GM12892 (cell line): ENCODE measurements at regions not wholly inside any gene's neighbourhood (a gene's known extent, or its start where the extent isn't known, plus 50 kb on each side); places are given as distances from the start of the nearest gene placed in this dataset.
A peak's percentile ranks its signal among the peaks of the same experiment; 100 is the strongest.

Source experiments
- DNase-seq: peaks from one replicate; pipeline ENCODE4 v3.0.0; 2011; ENCODE audit not compliant: insufficient read length
- FAIRE-seq: peaks from 2 replicates; lab custom pipeline; 2011; peaks lifted over from hg19 to GRCh38; lab: Jason Lieb, UNC
- POLR2A ChIP-seq: IDR thresholded peaks from 2 replicates; pipeline ENCODE4 v1.6.1; 2011; ENCODE audit warnings: low read depth, low read length, control low read depth
- POLR2AphosphoS5 ChIP-seq: IDR thresholded peaks from 2 replicates; pipeline ENCODE4 v1.6.1; 2011; ENCODE audit warnings: low read depth, low read length, control low read depth
- TAF1 ChIP-seq: IDR thresholded peaks from 2 replicates; pipeline ENCODE4 v1.6.1; 2011; ENCODE audit warnings: low read depth, mild to moderate bottlenecking, control low read depth, low read length, borderline replicate concordance

DNA sequence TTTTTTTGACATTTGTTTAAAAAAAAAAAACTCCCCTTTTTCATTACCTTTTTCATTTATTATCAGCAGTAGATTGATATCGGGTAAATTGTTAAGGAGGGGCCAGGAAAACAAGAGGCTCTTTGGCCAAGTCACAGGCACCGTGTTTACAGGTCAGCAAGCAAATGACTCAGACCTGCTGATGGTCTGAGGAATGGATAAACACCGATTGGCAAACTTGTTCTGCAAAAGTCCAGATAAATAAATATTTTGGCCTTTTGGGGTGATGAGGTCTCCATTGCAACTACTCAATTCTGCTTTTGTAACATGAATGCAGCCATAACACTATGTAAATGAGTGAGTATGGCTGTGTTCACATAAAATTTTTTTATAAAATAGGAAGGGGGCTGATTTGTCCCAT is 94.0 kb downstream of the RPS29 start:
- TF ChIP-seq TAF1 (no peak), POLR2A (no peak), POLR2AphosphoS5 (no peak)
- no peak for DNase-seq
- FAIRE-seq: no peak

DNA sequence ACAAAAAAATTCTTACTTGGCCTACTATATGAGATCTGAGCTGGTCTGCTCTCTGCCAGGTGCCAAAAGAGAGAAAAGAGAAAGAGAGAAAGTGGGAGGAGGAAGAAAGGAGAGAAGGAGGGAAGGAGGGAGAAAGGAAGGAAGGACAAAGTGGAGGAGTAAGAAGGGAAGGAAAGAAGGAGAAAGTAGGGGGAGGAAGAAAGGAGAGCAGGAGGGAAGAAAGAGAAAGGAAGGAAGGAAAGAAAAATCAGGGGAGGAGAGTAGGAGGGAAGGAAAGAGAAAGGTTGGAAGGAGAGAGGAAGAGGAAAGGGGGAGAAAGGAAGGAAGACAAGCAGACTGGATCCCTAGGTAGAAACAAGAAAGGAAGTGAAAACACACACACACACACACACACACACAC is 96.8 kb downstream of the RPS29 start:
- DNase-seq (no peak), FAIRE-seq (no peak)
- TF ChIP-seq POLR2A (no peak), TAF1 (no peak), POLR2AphosphoS5 (no peak)

DNA sequence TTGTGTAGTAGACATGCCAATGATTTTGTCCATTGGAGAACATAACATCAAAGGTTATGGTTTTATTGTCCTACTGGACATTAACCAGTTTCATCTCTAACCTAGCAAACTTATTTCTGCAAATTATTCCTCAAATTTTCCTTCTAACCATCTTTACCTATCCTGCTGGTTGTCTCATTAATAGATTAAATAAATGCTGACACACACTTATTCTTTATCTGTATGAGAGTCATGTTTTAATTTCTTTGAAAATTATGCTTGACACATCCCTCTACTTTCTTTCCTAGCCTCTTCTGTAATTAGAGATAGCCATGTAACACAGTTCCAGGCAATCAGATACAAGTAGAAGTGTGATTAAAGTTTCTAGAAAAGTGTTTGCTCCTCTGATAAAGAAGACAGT is 98.9 kb downstream of the RPS29 start:
- FAIRE-seq (no peak), DNase-seq (no peak)
- no peak for TF ChIP-seq POLR2AphosphoS5
- TF ChIP-seq POLR2A: no peak
- TF ChIP-seq TAF1: no peak

- FAIRE-seq: no peak
- no peak for DNase-seq
Measured at GRCh38 chr14:49485290-49485689, 100.9 kb downstream of the RPS29 start.

DNA sequence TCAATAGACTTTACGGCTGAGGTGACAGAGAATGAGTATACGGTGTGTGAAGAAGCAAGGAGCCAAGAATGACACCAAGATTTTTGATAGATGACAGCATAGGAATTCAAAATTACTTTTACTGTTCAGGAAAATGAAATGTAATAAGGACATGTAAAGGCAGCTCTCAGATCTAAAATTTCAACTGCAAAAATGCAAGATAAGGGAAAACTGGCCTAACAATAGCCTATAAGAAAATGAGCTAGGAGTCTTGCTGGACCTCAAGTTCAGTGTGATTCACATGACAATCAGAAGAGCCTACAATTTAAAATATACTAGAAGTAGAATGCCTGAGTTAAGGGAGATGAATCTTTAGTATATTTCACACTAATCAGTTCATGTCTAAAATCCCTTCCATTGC is 102.0 kb downstream of the RPS29 start:
- DNase-seq: no peak
- FAIRE-seq: no peak
- TF ChIP-seq POLR2A: no peak

More at GRCh38 chr14:49485290-49485689, 100.9 kb downstream of the RPS29 start:
- TF ChIP-seq POLR2A (no peak), POLR2AphosphoS5 (no peak), TAF1 (no peak)

DNA sequence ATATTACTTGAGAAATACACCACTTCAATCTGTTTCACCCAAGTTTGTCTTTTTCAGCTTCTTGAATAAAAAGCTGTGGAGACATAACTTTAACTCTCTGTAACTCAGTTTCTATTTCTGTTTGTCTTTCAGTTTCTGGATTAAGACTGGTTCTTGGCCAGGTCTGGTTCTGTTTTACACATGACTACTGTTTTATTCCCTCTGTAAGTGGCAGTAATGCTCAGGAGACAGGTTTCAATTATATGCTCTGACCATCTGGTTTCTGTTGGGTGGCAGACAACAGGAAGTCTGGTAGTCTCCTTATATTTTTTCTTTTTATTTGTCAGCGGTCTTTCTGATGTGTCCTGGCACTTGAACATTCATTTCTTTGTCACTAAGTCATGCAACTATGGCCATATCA is 102.9 kb downstream of the RPS29 start:
- DNase-seq (no peak), FAIRE-seq (peak; percentile 27)
- no peak for TF ChIP-seq POLR2AphosphoS5
- no peak for TF ChIP-seq POLR2A
- TF ChIP-seq TAF1: no peak

- DNase-seq (no peak), FAIRE-seq (no peak)
- TF ChIP-seq POLR2A: no peak
- TF ChIP-seq POLR2AphosphoS5: no peak
- no peak for TF ChIP-seq TAF1
Measured at GRCh38 chr14:49480979-49481498, 105.1 kb downstream of the RPS29 start.

DNA sequence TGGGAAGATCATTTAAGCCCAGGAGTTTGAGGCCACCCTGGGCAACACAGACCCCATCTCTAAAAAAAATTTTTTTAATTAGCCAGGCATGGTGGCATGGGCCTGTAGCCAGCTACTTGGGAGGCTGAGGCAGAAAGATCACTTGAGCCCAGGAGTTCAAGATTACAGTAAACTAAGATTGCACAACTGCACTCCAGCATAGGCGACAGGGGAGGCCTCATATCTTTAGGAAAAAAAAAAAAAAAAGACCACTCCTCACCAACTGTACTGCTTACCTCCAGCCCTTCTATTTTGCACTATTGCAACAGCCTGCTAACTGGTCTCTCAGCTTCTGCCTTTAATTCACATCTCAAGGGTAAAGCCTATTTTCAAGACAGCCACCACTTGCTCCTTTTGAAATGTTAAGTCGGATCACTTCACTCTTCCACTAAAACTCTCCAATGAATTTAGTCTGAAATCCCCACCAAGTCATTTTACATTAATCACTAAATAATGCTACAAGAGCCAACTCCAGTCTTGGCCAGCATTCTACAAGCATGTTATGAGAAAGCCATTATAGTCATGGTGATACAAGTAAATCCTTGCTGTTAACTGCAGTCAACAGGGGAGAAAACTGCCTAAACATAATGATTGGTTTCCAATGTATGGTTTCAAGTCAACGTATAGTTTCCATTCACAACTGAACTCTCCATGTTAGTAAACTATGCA is 106.0 kb downstream of the RPS29 start:
- TF ChIP-seq TAF1 (no peak), POLR2A (no peak), POLR2AphosphoS5 (no peak)
- DNase-seq (no peak), FAIRE-seq (no peak)

- FAIRE-seq (no peak), DNase-seq (no peak)
- TF ChIP-seq TAF1 (no peak), POLR2A (no peak), POLR2AphosphoS5 (no peak)
Measured at GRCh38 chr14:49479432-49479831, 106.7 kb downstream of the RPS29 start.

- no peak for TF ChIP-seq TAF1
- TF ChIP-seq POLR2AphosphoS5: no peak
- no peak for TF ChIP-seq POLR2A
- DNase-seq (no peak), FAIRE-seq (no peak)
Measured at GRCh38 chr14:49478784-49479183, 107.4 kb downstream of the RPS29 start.

DNA sequence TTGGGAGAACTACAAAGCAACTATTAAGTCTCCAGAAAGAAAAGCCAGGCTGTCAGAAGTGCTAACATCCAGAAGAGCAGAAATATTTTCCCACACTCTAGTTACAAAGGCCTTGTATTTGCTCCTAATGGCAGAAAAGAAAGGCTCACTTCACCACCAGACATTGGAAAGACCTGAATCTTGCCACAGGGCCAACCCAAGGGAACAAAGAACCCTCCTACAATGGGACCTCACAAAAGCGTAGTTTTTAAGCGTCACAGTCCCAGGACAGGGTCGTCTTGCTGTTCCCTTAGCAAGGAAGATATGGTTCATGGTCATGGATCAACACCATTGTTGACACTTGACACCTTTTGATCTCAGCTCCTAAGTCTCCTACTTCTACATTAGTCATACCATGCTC is 119.1 kb downstream of the RPS29 start:
- DNase-seq (no peak), FAIRE-seq (no peak)
- TF ChIP-seq TAF1: no peak
- TF ChIP-seq POLR2AphosphoS5: no peak
- TF ChIP-seq POLR2A: no peak

GRCh38 chr14:49464885-49465284 is 121.3 kb downstream of the RPS29 start:
- FAIRE-seq: no peak
- no peak for TF ChIP-seq POLR2AphosphoS5
- no peak for TF ChIP-seq POLR2A
- no peak for TF ChIP-seq TAF1
- DNase-seq: no peak

DNA sequence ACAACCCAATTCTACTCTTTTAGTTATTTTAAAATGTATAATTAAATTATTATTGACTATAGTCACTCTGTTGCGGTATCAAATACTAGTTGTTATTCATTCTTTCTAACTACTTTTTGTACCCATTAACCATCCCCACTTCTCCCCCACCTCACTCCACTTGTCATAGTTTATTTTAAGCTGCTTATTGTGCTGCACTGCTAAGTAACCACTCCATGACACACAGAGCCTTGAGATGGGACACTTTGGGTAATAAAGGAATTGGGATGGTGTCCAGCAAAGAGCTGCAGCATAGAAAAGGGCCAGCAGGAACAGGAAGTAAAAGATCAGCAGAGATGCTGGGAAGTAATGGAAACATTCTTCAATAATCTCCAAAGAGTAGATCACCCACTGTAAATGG is 123.0 kb downstream of the RPS29 start:
- DNase-seq (no peak), FAIRE-seq (no peak)
- TF ChIP-seq POLR2A: no peak
